ENCODE measurements at regions not wholly inside any gene's neighbourhood (a gene's known extent, or its start where the extent isn't known, plus 50 kb on each side); places are given as distances from the start of the nearest gene placed in this dataset.

GRCh38 chr12:19038209-19038608, 91.3 kb upstream of the PLEKHA5 start:
- DNase-seq (ENCODE audit: low read depth in 3 of 3, low spot score in 2 of 3) = no peak

GRCh38 chr12:19039515-19039914, 90.0 kb upstream of the PLEKHA5 start:
- DNase-seq (ENCODE audit: low read depth in 3 of 3, low spot score in 2 of 3) = no peak

GRCh38 chr12:19042221-19042620, 87.3 kb upstream of the PLEKHA5 start:
- DNase-seq (ENCODE audit: low read depth in 3 of 3, low spot score in 2 of 3) = no peak

- DNase-seq (ENCODE audit: low read depth in 3 of 3, low spot score in 2 of 3) = no peak
Observed at GRCh38 chr12:19044430-19044829, 85.1 kb upstream of the PLEKHA5 start.

- no peak for DNase-seq (ENCODE audit: low read depth in 3 of 3, low spot score in 2 of 3)
Observed at GRCh38 chr12:19044891-19045290, 84.6 kb upstream of the PLEKHA5 start.

- DNase-seq (ENCODE audit: low read depth in 3 of 3, low spot score in 2 of 3) = no peak
Observed at GRCh38 chr12:19045426-19045825, 84.1 kb upstream of the PLEKHA5 start.

- DNase-seq (ENCODE audit: low read depth in 3 of 3, low spot score in 2 of 3) = no peak
Observed at GRCh38 chr12:19048943-19049342, 80.6 kb upstream of the PLEKHA5 start.

GRCh38 chr12:19052689-19053088, 76.8 kb upstream of the PLEKHA5 start:
- DNase-seq (ENCODE audit: low read depth in 3 of 3, low spot score in 2 of 3) = no peak

GRCh38 chr12:19053218-19053617, 76.3 kb upstream of the PLEKHA5 start:
- no peak for DNase-seq (ENCODE audit: low read depth in 3 of 3, low spot score in 2 of 3)

GRCh38 chr12:19054035-19054434, 75.5 kb upstream of the PLEKHA5 start:
- DNase-seq (ENCODE audit: low read depth in 3 of 3, low spot score in 2 of 3) = no peak

- no peak for DNase-seq (ENCODE audit: low read depth in 3 of 3, low spot score in 2 of 3)
Observed at GRCh38 chr12:19055589-19055988, 73.9 kb upstream of the PLEKHA5 start.

GRCh38 chr12:19058235-19059021, 71.1 kb upstream of the PLEKHA5 start:
- no peak for DNase-seq (ENCODE audit: low read depth in 3 of 3, low spot score in 2 of 3)

- no peak for DNase-seq (ENCODE audit: low read depth in 3 of 3, low spot score in 2 of 3)
Observed at GRCh38 chr12:19064713-19065112, 64.8 kb upstream of the PLEKHA5 start.

- DNase-seq (ENCODE audit: low read depth in 3 of 3, low spot score in 2 of 3) = no peak
Observed at GRCh38 chr12:19065223-19065622, 64.3 kb upstream of the PLEKHA5 start.

GRCh38 chr12:19065871-19066270, 63.7 kb upstream of the PLEKHA5 start:
- DNase-seq (ENCODE audit: low read depth in 3 of 3, low spot score in 2 of 3) = no peak

- no peak for DNase-seq (ENCODE audit: low read depth in 3 of 3, low spot score in 2 of 3)
Observed at GRCh38 chr12:19066475-19067001, 63.0 kb upstream of the PLEKHA5 start.

GRCh38 chr12:19068137-19068536, 61.4 kb upstream of the PLEKHA5 start:
- no peak for DNase-seq (ENCODE audit: low read depth in 3 of 3, low spot score in 2 of 3)

GRCh38 chr12:19070341-19070740, 59.2 kb upstream of the PLEKHA5 start:
- DNase-seq (ENCODE audit: low read depth in 3 of 3, low spot score in 2 of 3) = no peak

GRCh38 chr12:19074700-19075099, 54.8 kb upstream of the PLEKHA5 start:
- DNase-seq (ENCODE audit: low read depth in 3 of 3, low spot score in 2 of 3) = no peak

- DNase-seq (ENCODE audit: low read depth in 3 of 3, low spot score in 2 of 3) = no peak
Observed at GRCh38 chr12:19075711-19076340, 53.7 kb upstream of the PLEKHA5 start.

Measured in right renal cortex interstitium (tissue), 3 donors.